GM12865 (cell line): ENCODE measurements at regions not wholly inside any gene's neighbourhood (a gene's known extent, or its start where the extent isn't known, plus 50 kb on each side); places are given as distances from the start of the nearest gene placed in this dataset.

Source experiments
- DNase-seq: peaks from one replicate; pipeline ENCODE4 v3.0.0; 2010; ENCODE audit warnings: low read depth
- H3K4me3 ChIP-seq: 2 replicates; pipeline ENCODE4 v1.5.1; 2011; ENCODE audit warnings: mild to moderate bottlenecking, low read depth, low read length, control low read depth
- CTCF ChIP-seq: IDR thresholded peaks from 2 replicates; pipeline ENCODE4 v1.5.1; 2011; ENCODE audit warnings: low read length, control low read depth, low read depth, inconsistent platforms; ENCODE audit not compliant: insufficient read depth; ENCODE audit errors: missing control alignments

- TF ChIP-seq CTCF, result no peak
- H3K4me3 ChIP-seq, result no peak overlapping the region
- DNase-seq, result no peak
These were observed 85.9 kb upstream of the ADO start for GRCh38 chr10:62718585-62718984.

GRCh38 chr10:62719061-62719460, 85.5 kb upstream of the ADO start:
- no peak for DNase-seq
- no peak for TF ChIP-seq CTCF
- H3K4me3 ChIP-seq, result no peak overlapping the region

- no peak overlapping the region for H3K4me3 ChIP-seq
- no peak for TF ChIP-seq CTCF
- no peak for DNase-seq
These were observed 82.8 kb upstream of the ADO start for GRCh38 chr10:62721687-62722086.

GRCh38 chr10:62723375-62723774, 81.1 kb upstream of the ADO start:
- no peak for TF ChIP-seq CTCF
- DNase-seq, result no peak

GRCh38 chr10:62724465-62724864, 80.1 kb upstream of the ADO start:
- no peak overlapping the region for H3K4me3 ChIP-seq
- no peak for TF ChIP-seq CTCF
- no peak for DNase-seq

More at GRCh38 chr10:62723375-62723774, 81.1 kb upstream of the ADO start:
- H3K4me3 ChIP-seq, result no peak overlapping the region

- no peak overlapping the region for H3K4me3 ChIP-seq
- peak; percentile 80 for DNase-seq
- TF ChIP-seq CTCF, result no peak
These were observed 78.4 kb upstream of the ADO start for GRCh38 chr10:62726142-62726541.

GRCh38 chr10:62726638-62727037, 77.9 kb upstream of the ADO start:
- H3K4me3 ChIP-seq, result no peak overlapping the region
- no peak for DNase-seq
- TF ChIP-seq CTCF, result no peak
